ENCODE measurements at regions not wholly inside any gene's neighbourhood (a gene's known extent, or its start where the extent isn't known, plus 50 kb on each side); places are given as distances from the start of the nearest gene placed in this dataset.

DNA sequence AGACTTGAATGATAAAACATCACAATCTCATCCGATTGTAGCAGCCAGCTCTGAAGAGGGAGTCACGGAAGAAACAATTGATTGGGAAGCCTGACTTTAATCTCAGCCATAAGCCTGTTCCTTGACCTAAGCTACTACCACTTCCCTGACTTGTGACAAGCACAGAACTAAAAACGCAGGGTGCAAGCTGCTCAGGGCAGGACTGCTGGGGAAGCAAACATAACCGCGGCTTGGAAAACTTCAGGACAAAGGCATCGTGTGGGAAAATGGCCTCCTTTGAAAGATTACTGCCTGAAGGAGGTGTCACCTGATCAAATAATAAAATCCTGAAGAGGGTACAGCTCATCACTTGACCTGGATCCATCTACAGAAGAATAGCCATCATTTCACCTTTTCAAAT, 595.3 kb upstream of the CADM1 start:
- ATAC-seq, result no peak
- no TSS peak for BruUV-seq (replicated peaks)
- H3K4me2 ChIP-seq (ENCODE audit: low read depth, low read length), result no peak overlapping the region
- in situ Hi-C loops (cut with HindIII; ENCODE audit: extremely low pct_ligation_motif_present, low pct_unique_long_range_greater_than_20kb) (no loop called here), intact Hi-C loops (cut with micrococcal nuclease; ENCODE audit: unreplicated experiment) (no loop called here)
- no peaks in the 10 kb centered on the region for H4K20me1 ChIP-seq (ENCODE audit: insufficient read depth, low read length)
- H3K27me3 ChIP-seq (ENCODE audit: control insufficient read depth in 1 of 2, insufficient read depth in 2 of 2, low read length in 2 of 2), result peaks cover 0 to 29% of the 10 kb centered on the region in 2 experiments; a peak in 3 of 5 replicates
- 20% methylated on average over 6 of the region's 6 CpGs for WGBS (ENCODE audit: low lambda C conversion rate)
- H3K27ac ChIP-seq (ENCODE audit: extremely low read length, insufficient read depth, low read length), result no peak overlapping the region
- no peak for FAIRE-seq
- DNase-seq (ENCODE audit: low spot score), result no peak
- no peaks in the 10 kb centered on the region for H3K9me3 ChIP-seq (ENCODE audit: low read length)
- ChIA-PET POLR2A (no interaction called here), CTCF (ENCODE audit: low intra/inter-chr PET ratio, low total read pairs) (no interaction called here)
- no peaks in the 10 kb centered on the region for H3K79me2 ChIP-seq (ENCODE audit: insufficient read depth, low read length)
- H3K36me3 ChIP-seq (replicated peaks in 1 of 2; ENCODE audit: control insufficient read depth in 1 of 2, insufficient read depth in 2 of 2, low read length in 2 of 2), result no peaks in the 10 kb centered on the region
- no peak overlapping the region for H3K4me3 ChIP-seq (replicated peaks in 1 of 3; ENCODE audit: insufficient read depth in 1 of 3, low read depth in 2 of 3, low read length in 3 of 3)
- H2AFZ ChIP-seq (ENCODE audit: low read length), result no peak overlapping the region
- H3K9ac ChIP-seq (ENCODE audit: insufficient read depth, low read depth, low read length), result no peak overlapping the region
- H3K4me1 ChIP-seq (ENCODE audit: insufficient read depth, low read length), result no peaks in the 10 kb centered on the region
- TF ChIP-seq ZEB1 (IDR thresholded peaks at IDR 0.05; ENCODE audit: insufficient replicate concordance, low read depth), result no peak
- no peak for TF ChIP-seq ZNF563 (CRISPR knock-in tag; IDR thresholded peaks at IDR 0.05)
- TF ChIP-seq HNRNPLL (IDR thresholded peaks at IDR 0.05; ENCODE audit: low read depth, low read length, poor library complexity, severe bottlenecking), result no peak
- no peak for TF ChIP-seq SRF (IDR thresholded peaks at IDR 0.05; ENCODE audit: low read depth, low read length)
- TF ChIP-seq, protein P1, sequence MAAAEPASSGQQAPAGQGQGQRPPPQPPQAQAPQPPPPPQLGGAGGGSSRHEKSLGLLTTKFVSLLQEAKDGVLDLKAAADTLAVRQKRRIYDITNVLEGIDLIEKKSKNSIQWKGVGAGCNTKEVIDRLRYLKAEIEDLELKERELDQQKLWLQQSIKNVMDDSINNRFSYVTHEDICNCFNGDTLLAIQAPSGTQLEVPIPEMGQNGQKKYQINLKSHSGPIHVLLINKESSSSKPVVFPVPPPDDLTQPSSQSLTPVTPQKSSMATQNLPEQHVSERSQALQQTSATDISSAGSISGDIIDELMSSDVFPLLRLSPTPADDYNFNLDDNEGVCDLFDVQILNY (CRISPR knock-in tag; conservative IDR thresholded peaks at IDR 0.05), result no peak
- TF ChIP-seq, protein P2, sequence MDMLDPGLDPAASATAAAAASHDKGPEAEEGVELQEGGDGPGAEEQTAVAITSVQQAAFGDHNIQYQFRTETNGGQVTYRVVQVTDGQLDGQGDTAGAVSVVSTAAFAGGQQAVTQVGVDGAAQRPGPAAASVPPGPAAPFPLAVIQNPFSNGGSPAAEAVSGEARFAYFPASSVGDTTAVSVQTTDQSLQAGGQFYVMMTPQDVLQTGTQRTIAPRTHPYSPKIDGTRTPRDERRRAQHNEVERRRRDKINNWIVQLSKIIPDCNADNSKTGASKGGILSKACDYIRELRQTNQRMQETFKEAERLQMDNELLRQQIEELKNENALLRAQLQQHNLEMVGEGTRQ (IDR thresholded peaks at IDR 0.05; ENCODE audit: low read depth, low read length), result no peak
- TF ChIP-seq, protein P2 (CRISPR knock-in tag; IDR thresholded peaks at IDR 0.05; ENCODE audit: borderline replicate concordance), result no peak
- no peak for TF ChIP-seq SIX1 (CRISPR knock-in tag; IDR thresholded peaks at IDR 0.05; ENCODE audit: borderline replicate concordance)
- TF ChIP-seq ZKSCAN1 (IDR thresholded peaks at IDR 0.05; ENCODE audit: low read length), result no peak
- no peak for TF ChIP-seq KLF6 (CRISPR knock-in tag; IDR thresholded peaks at IDR 0.05)
- no peak for TF ChIP-seq SALL1 (CRISPR knock-in tag; IDR thresholded peaks at IDR 0.05)
- no peak for TF ChIP-seq MAZ (IDR thresholded peaks at IDR 0.05; ENCODE audit: borderline replicate concordance, low read depth, low read length)
- TF ChIP-seq MAZ (CRISPR knock-in tag; IDR thresholded peaks at IDR 0.05; ENCODE audit: low read depth), result no peak
- no peak for TF ChIP-seq THAP11 (CRISPR knock-in tag; IDR thresholded peaks at IDR 0.05)
- TF ChIP-seq ZNF660 (CRISPR knock-in tag; IDR thresholded peaks at IDR 0.05; ENCODE audit: borderline replicate concordance, low read depth), result no peak
- TF ChIP-seq SNRNP70 (IDR thresholded peaks at IDR 0.05; ENCODE audit: low read depth, low read length), result no peak
- TF ChIP-seq, protein P3, sequence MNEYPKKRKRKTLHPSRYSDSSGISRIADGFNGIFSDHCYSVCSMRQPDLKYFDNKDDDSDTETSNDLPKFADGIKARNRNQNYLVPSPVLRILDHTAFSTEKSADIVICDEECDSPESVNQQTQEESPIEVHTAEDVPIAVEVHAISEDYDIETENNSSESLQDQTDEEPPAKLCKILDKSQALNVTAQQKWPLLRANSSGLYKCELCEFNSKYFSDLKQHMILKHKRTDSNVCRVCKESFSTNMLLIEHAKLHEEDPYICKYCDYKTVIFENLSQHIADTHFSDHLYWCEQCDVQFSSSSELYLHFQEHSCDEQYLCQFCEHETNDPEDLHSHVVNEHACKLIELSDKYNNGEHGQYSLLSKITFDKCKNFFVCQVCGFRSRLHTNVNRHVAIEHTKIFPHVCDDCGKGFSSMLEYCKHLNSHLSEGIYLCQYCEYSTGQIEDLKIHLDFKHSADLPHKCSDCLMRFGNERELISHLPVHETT (CRISPR knock-in tag; conservative IDR thresholded peaks at IDR 0.05), result no peak
- TF ChIP-seq, protein P4, sequence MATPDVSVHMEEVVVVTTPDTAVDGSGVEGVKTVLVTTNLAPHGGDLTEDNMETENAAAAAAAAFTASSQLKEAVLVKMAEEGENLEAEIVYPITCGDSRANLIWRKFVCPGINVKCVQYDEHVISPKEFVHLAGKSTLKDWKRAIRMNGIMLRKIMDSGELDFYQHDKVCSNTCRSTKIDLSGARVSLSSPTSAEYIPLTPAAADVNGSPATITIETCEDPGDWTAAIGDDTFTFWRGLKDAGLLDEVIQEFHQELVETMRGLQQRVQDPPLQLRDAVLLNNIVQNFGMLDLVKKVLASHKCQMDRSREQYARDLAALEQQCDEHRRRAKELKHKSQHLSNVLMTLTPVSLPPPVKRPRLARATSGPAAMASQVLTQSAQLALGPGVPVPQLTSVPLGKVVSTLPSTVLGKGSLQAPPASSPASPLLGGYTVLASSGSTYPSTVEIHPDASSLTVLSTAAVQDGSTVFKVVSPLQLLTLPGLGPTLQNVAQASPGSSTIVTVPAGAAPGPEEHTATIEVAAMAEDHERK (CRISPR knock-in tag; IDR thresholded peaks at IDR 0.05; ENCODE audit: low read depth), result no peak
- TF ChIP-seq, protein P5, sequence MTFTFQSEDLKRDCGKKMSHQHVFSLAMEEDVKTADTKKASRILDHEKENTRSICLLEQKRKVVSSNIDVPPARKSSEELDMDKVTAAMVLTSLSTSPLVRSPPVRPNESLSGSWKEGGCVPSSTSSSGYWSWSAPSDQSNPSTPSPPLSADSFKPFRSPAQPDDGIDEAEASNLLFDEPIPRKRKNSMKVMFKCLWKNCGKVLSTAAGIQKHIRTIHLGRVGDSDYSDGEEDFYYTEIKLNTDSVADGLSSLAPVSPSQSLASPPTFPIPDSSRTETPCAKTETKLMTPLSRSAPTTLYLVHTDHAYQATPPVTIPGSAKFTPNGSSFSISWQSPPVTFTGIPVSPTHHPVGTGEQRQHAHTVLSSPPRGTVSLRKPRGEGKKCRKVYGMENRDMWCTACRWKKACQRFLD (CRISPR knock-in tag; IDR thresholded peaks at IDR 0.05; ENCODE audit: borderline replicate concordance), result no peak
- no peak for TF ChIP-seq TCF7 (IDR thresholded peaks at IDR 0.05; ENCODE audit: low read depth)

Measured in HepG2 (cell line).